GM12864 (cell line): ENCODE measurements at regions not wholly inside any gene's neighbourhood (a gene's known extent, or its start where the extent isn't known, plus 50 kb on each side); places are given as distances from the start of the nearest gene placed in this dataset.

ENCODE experiments used
- DNase-seq: peaks from one replicate; pipeline ENCODE4 v3.0.0-alpha.2; 2011; ENCODE audit warnings: low read depth
- H3K4me3 ChIP-seq: 2 replicates; pipeline ENCODE4 v1.5.1; 2011; ENCODE audit warnings: mild to moderate bottlenecking, low read depth, low read length, control low read depth
- CTCF ChIP-seq: IDR thresholded peaks from 2 replicates; pipeline ENCODE4 v1.5.1; 2011; ENCODE audit warnings: low read depth, mild to moderate bottlenecking, moderate library complexity, low read length, control low read depth, inconsistent platforms; ENCODE audit errors: missing control alignments

GRCh38 chr12:112676507-112676906 is 115.0 kb upstream of the RPH3A start:
- TF ChIP-seq CTCF = no peak
- H3K4me3 ChIP-seq = no peak overlapping the region
- no peak for DNase-seq

- TF ChIP-seq CTCF = no peak
- DNase-seq = no peak
- H3K4me3 ChIP-seq = no peak overlapping the region
Observed at GRCh38 chr12:112677050-112677765, 114.3 kb upstream of the RPH3A start.

GRCh38 chr12:112680993-112681392 is 110.6 kb upstream of the RPH3A start:
- no peak for DNase-seq
- H3K4me3 ChIP-seq = no peak overlapping the region
- TF ChIP-seq CTCF = no peak

GRCh38 chr12:112682586-112682985 is 109.0 kb upstream of the RPH3A start:
- no peak overlapping the region for H3K4me3 ChIP-seq
- TF ChIP-seq CTCF = no peak
- no peak for DNase-seq

- peak; percentile 17 for TF ChIP-seq CTCF
- no peak overlapping the region for H3K4me3 ChIP-seq
- DNase-seq = no peak
Observed at GRCh38 chr12:112684742-112685141, 106.8 kb upstream of the RPH3A start.

- no peak overlapping the region for H3K4me3 ChIP-seq
- no peak for DNase-seq
- TF ChIP-seq CTCF = no peak
Observed at GRCh38 chr12:112685321-112685720, 106.2 kb upstream of the RPH3A start.

GRCh38 chr12:112686373-112686772 is 105.2 kb upstream of the RPH3A start:
- DNase-seq = no peak
- no peak for TF ChIP-seq CTCF
- no peak overlapping the region for H3K4me3 ChIP-seq
